COLO829 (cell line): ENCODE measurements at regions not wholly inside any gene's neighbourhood (a gene's known extent, or its start where the extent isn't known, plus 50 kb on each side); places are given as distances from the start of the nearest gene placed in this dataset.

Experiments
- DNase-seq: peaks from one replicate; pipeline ENCODE4 v3.0.0; 2012; ENCODE audit warnings: low spot score

- DNase-seq = no peak
Observed at GRCh38 chr3:69532547-69533224, 146.8 kb upstream of the FRMD4B start.

GRCh38 chr3:69531576-69532546 lies 146.0 kb upstream of the FRMD4B start:
- peak; percentile 53 for DNase-seq

GRCh38 chr3:69530554-69530953 lies 144.7 kb upstream of the FRMD4B start:
- DNase-seq = no peak

GRCh38 chr3:69527498-69527897 lies 141.6 kb upstream of the FRMD4B start:
- no peak for DNase-seq

DNA sequence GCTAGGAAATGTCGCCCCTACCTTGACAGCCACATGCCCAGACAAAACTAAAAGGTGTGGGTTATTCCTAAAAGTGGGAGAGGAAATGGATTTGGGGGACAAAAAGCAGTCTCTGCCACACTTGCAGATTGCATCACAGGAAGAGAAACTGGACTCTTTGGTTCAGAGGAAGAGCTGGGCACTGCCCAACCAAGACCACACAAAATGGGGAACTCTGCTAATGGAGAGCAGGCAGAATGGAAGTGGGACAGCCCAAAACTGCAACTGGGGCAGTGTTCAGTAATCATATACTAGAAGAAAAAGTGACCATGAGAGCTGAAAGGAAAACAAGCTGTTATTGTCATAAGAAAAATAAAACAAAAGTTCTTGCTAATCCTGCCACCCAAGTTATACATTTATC lies 138.9 kb upstream of the FRMD4B start:
- no peak for DNase-seq

- DNase-seq = no peak
Observed at GRCh38 chr3:69521286-69521685, 135.4 kb upstream of the FRMD4B start.

DNA sequence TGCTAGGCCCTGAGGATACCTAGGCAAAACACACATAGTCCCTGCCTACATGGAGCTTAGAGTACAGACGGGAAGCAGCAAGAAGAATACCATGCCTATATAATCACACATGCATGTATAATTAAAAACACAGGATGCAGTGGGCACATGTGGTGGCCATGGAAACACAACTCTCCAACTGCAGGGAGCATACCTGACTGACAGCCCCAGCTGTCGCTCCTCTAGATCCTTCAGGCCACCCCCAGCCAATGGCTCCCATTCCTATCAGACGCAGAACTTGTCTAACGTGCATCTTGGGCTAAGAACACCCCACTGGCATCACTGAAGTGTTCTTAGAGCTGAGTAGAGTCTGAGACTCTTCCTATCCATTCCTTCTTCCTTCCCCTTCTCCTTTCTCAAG lies 125.5 kb upstream of the FRMD4B start:
- no peak for DNase-seq

DNA sequence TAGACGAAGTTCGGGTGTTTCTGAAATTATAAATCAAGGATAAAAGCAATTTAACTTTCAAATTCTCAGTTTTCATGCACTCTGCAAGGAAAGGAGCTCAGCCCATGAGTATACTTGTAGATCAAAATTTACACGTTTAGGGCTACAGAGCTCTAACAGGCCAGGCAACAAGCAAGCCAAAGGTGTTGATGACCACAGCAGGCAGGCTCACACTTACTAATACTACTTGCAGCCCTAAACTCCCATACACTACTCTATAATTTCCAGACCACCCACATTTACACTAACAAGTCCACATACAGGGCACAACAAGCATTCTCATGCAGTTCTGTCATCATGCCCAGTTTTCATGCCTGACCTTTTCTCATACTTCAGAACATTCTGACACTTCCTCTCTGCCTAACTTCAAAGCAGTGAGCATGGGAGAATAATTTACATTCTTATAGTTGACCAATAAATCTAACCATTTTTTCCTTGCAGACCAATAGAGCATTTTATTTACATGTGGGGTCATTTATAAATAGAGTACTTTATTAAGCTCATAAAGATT lies 124.7 kb upstream of the FRMD4B start:
- DNase-seq = peak; percentile 74

- DNase-seq = no peak
Observed at GRCh38 chr3:69509288-69509687, 123.4 kb upstream of the FRMD4B start.

- DNase-seq = peak; percentile 36
Observed at GRCh38 chr3:69505770-69506407, 120.0 kb upstream of the FRMD4B start.

DNA sequence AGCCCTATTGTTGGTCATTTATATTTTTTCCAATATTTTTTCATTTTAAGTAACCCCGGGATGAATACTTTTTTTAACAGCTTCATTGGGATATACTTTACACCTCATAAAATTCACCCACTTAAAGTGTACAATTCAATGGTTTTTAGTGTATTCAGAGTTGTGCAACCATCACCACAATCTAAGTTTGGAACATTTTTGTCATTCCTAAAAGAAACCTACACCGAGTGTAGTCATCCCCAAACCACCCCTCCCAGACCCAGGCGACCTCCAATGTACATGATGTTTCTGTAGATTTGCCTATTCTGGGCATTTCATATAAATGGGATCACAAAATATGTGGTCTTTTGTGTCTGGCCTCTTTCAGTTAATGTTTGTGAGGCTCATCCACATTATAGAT lies 118.3 kb upstream of the FRMD4B start:
- no peak for DNase-seq

DNA sequence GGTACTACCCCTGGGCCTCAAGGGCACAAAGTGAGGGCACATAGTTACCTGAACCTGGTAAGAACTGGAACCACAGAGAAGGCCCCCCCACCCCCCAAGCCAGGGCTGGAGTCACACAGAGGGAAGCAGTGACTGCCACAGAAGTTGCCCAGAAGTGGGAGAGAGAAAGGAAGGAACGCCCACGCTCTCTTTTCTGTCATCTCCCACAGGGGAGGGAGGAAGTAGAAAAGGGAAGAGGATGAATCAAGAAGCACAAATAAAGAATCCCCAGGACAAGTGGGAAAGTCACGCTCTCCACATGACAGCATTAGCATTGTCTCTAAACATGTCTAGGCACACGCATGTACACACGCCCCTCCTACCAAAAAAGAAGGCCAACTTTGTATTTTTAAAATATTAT lies 114.7 kb upstream of the FRMD4B start:
- DNase-seq = no peak

DNA sequence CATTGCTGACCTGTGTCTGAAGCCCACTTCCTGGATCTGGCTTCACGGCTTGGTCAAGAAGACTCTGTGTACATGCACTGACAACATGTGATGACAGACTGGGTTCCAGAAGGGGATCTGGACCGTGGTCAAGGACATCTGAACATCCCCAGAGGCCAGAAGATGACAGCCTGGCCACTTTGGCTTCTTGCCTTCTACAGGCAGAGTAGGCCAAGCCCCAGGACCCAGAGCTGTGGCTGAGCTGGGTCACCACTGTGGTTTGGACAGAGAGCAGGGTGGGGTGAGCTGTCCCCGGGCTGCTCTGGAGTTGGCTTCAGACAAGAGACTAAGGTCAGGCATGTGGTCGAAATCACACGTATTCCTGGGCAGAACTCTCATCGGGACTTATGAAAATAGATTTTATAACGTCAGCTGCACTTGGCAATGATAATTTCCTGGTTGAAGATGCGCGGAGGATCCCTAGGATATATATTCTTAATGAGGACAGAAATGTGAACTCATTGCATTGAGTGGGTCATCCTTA lies 114.1 kb upstream of the FRMD4B start:
- DNase-seq = no peak

DNA sequence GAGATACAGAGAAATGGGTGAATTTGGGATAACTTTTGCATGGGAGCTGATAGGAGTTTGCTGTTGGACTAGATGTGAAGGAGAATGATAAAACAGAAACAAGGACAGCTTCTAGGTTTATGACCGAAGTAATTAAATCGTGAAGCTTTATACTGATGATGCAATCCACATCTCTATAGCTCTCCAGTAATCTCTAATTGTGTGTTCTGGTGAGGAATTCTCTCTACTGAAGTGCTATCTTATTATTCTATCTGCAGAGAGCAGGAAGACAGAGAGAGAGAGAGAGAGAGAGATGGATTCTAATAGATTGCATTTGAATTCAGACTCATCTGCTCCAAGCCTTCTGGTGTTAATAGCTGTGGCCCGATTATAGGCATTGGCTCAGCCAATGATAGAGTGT lies 113.5 kb upstream of the FRMD4B start:
- no peak for DNase-seq

DNA sequence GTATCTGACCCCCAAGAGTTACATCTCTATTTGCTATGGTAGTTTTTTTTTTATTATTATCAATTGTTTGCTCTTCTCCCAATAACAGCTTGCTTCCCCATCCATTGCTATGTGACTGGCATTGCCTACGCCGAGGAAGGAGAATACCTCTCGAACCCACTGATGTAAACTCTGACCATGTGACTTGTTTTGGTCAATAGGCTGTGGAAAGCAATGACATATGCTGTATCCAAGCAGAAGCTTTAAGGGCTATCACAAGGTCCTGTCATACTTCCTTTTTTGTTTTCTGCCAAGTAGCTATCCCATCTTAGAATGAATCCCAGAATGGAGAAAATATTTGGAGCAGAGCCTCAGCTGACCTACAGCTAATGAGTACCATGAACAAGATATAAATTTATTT lies 111.0 kb upstream of the FRMD4B start:
- no peak for DNase-seq

- no peak for DNase-seq
Observed at GRCh38 chr3:69494185-69494584, 108.3 kb upstream of the FRMD4B start.

GRCh38 chr3:69493157-69493556 lies 107.3 kb upstream of the FRMD4B start:
- no peak for DNase-seq

- DNase-seq = no peak
Observed at GRCh38 chr3:69491975-69492374, 106.1 kb upstream of the FRMD4B start.

DNA sequence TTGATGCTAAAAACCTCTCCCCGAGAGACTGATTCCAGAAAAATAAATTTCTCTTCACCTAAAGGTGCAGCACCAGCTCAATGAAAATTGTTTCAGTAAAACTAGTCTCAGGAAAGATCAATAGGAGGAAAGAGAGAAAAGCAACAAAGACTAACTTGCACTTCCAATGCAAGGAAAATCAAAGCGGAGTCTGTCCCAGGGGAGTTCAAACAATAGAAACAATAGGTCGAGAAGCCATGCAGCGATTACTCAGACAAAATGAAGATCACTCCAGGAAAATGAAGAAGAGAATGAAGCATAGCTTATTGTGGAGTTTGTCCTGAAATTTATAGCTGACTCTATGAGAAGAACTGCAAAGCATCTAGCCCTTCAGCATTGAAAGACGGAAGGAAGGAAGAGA lies 105.1 kb upstream of the FRMD4B start:
- DNase-seq = no peak

- no peak for DNase-seq
Observed at GRCh38 chr3:69490235-69490634, 104.3 kb upstream of the FRMD4B start.

DNA sequence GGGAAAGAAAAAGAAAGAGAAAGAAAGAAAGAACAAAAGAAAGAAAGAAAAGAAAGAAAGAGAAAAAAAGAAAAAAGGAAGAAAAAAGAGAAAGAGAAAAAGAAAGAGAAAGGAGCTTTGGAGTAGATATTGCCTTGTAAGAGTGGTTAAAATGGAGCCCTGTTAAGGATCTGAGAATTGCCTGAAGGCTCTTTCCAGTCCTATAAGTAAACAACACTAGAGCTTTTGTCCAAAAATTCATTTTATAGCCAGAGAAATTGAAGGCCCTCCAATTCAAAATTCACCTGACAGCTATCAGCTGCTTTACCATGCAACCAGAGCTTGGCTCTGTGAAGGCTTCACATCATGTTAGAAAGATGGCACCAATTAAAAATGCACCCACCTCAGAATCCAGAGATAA lies 102.1 kb upstream of the FRMD4B start:
- DNase-seq = peak; percentile 70

- DNase-seq = no peak
Observed at GRCh38 chr3:69485489-69485888, 99.6 kb upstream of the FRMD4B start.
